HFFc6 (cell line): ENCODE measurements at regions not wholly inside any gene's neighbourhood (a gene's known extent, or its start where the extent isn't known, plus 50 kb on each side); places are given as distances from the start of the nearest gene placed in this dataset.

Experiments
- DNase-seq: peaks from one replicate; pipeline ENCODE4 v3.0.0-alpha.2; 2018
- H3K27ac Mint-ChIP-seq: 2 replicates; pipeline ENCODE4 v1.8.0; 2020; ENCODE audit warnings: mild to moderate bottlenecking, mixed read lengths
- H3K27me3 Mint-ChIP-seq: 2 replicates; pipeline ENCODE4 v1.8.0; 2021; ENCODE audit warnings: mild to moderate bottlenecking, moderate library complexity, mixed read lengths; ENCODE audit not compliant: insufficient read depth
- H3K36me3 Mint-ChIP-seq: 2 replicates; pipeline ENCODE4 v1.8.0; 2021; ENCODE audit warnings: low read depth, mixed read lengths
- H3K4me1 Mint-ChIP-seq: 2 replicates; pipeline ENCODE4 v1.8.0; 2020; ENCODE audit warnings: low read depth, mixed read lengths
- H3K4me3 Mint-ChIP-seq: 2 replicates; pipeline ENCODE4 v1.8.0; 2020; ENCODE audit warnings: mild to moderate bottlenecking, moderate library complexity, mixed read lengths
- H3K9me3 Mint-ChIP-seq: 2 replicates; pipeline ENCODE4 v1.8.0; 2020; ENCODE audit warnings: mild to moderate bottlenecking, mixed read lengths
- CTCF ChIP-seq: fragments of 200-600 bp; sonication (generic); IDR thresholded peaks from 2 replicates; pipeline ENCODE4 v1.5.0; 2021; ENCODE audit warnings: antibody characterized with exemption, mild to moderate bottlenecking

GRCh38 chr9:117636681-117637080 lies 67.5 kb upstream of the TLR4 start:
- Mint-ChIP-seq H3K27ac (no peak overlapping the region), H3K36me3 (no peaks in the 10 kb centered on the region), H3K4me3 (no peak overlapping the region), H3K27me3 (peaks cover 2% of the 10 kb centered on the region; the same call in 1 of the 2 replicates), H3K9me3 (no peaks in the 10 kb centered on the region; the same call in 1 of the 2 replicates), H3K4me1 (no peaks in the 10 kb centered on the region)
- TF ChIP-seq CTCF, result no peak
- no peak for DNase-seq

GRCh38 chr9:117625154-117625553 lies 79.0 kb upstream of the TLR4 start:
- no peak for DNase-seq
- Mint-ChIP-seq H3K36me3 (0 out of 2 replicates have a peak, but pooled peaks cover 7% of the 10 kb centered on the region), H3K4me1 (no peaks in the 10 kb centered on the region), H3K4me3 (no peak overlapping the region), H3K9me3 (peaks cover 36% of the 10 kb centered on the region), H3K27ac (no peak overlapping the region), H3K27me3 (no peaks in the 10 kb centered on the region)
- TF ChIP-seq CTCF, result no peak

GRCh38 chr9:117624106-117624505 lies 80.1 kb upstream of the TLR4 start:
- H3K27ac Mint-ChIP-seq, result no peak overlapping the region
- no peak overlapping the region for H3K4me3 Mint-ChIP-seq
- TF ChIP-seq CTCF, result no peak
- no peaks in the 10 kb centered on the region for H3K4me1 Mint-ChIP-seq
- H3K27me3 Mint-ChIP-seq, result no peaks in the 10 kb centered on the region
- no peak for DNase-seq
- peaks cover 36% of the 10 kb centered on the region for H3K9me3 Mint-ChIP-seq
- H3K36me3 Mint-ChIP-seq, result 0 out of 2 replicates have a peak, but pooled peaks cover 7% of the 10 kb centered on the region

GRCh38 chr9:117622347-117622746 lies 81.9 kb upstream of the TLR4 start:
- peak; percentile 48; the same call in 1 of the 2 replicates for TF ChIP-seq CTCF
- peaks cover 31% of the 10 kb centered on the region for H3K9me3 Mint-ChIP-seq

GRCh38 chr9:117616431-117616831 lies 87.8 kb upstream of the TLR4 start:
- no peak for DNase-seq
- H3K4me3 Mint-ChIP-seq, result no peak overlapping the region
- H3K9me3 Mint-ChIP-seq, result peaks cover 10% of the 10 kb centered on the region
- H3K36me3 Mint-ChIP-seq, result no peaks in the 10 kb centered on the region; the same call in 1 of the 2 replicates
- H3K27me3 Mint-ChIP-seq, result no peaks in the 10 kb centered on the region
- H3K27ac Mint-ChIP-seq, result no peak overlapping the region
- no peak for TF ChIP-seq CTCF
- no peaks in the 10 kb centered on the region for H3K4me1 Mint-ChIP-seq

More at GRCh38 chr9:117622347-117622746, 81.9 kb upstream of the TLR4 start:
- no peak for DNase-seq
- Mint-ChIP-seq H3K36me3 (0 out of 2 replicates have a peak, but pooled peaks cover 7% of the 10 kb centered on the region), H3K4me1 (no peaks in the 10 kb centered on the region), H3K27ac (no peak overlapping the region), H3K27me3 (no peaks in the 10 kb centered on the region), H3K4me3 (no peak overlapping the region)

- Mint-ChIP-seq H3K9me3 (peaks cover 15% of the 10 kb centered on the region), H3K4me3 (no peak overlapping the region)
- no peak for DNase-seq
Observed at GRCh38 chr9:117612317-117612716, 91.9 kb upstream of the TLR4 start.

More at GRCh38 chr9:117612317-117612716, 91.9 kb upstream of the TLR4 start:
- no peaks in the 10 kb centered on the region for H3K27me3 Mint-ChIP-seq
- no peaks in the 10 kb centered on the region; the same call in 1 of the 2 replicates for H3K36me3 Mint-ChIP-seq
- H3K27ac Mint-ChIP-seq, result no peak overlapping the region
- no peak for TF ChIP-seq CTCF
- no peaks in the 10 kb centered on the region for H3K4me1 Mint-ChIP-seq
